RPMI8226 (cell line): ENCODE measurements at regions not wholly inside any gene's neighbourhood (a gene's known extent, or its start where the extent isn't known, plus 50 kb on each side); places are given as distances from the start of the nearest gene placed in this dataset.
"Not testable (repeated sequence)": the region's sequence is repeated elsewhere in the genome, so short reads cannot be mapped to it uniquely, and the experiment has no call there.

Experiments
- DNase-seq: peaks from one replicate; pipeline ENCODE4 v3.0.0-alpha.2; 2015

DNA sequence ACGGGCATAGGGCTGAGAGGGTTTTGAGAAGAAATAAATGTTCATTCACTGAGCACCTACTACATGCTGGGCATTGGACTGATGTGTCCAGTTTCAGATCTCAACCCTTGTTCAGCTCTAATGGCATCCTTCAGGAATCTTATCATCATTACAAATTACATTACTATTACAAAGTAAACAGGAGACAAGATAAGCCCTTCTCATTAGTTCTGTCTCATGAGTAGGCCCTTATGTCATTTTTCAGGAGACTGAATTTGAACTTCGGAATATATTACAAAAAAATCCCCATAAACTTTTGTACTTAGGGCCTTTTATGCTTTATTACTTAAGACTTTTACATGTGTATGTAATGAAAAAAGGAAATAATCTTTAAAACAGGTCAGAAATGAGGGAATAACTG lies 289.7 kb downstream of the BAMBI start:
- DNase-seq = no peak

DNA sequence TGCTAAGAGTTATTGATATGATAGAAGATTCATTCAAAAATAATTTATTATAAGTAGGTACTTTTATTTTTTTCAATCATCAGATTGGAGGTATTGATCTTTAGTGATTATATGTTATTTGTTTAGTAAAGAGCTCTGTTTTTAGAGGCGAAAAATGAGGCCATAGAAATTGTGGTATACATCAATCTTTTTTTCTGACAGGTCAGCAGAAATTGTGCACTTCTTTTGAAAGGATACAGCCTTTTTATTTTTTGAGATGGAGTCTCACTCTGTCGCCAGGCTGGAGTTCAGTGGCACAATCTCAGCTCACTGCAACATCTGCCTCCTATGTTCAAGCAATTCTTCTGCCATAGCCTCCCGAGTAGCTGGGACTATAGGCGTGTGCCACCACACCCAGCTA lies 292.1 kb downstream of the BAMBI start:
- no peak for DNase-seq

DNA sequence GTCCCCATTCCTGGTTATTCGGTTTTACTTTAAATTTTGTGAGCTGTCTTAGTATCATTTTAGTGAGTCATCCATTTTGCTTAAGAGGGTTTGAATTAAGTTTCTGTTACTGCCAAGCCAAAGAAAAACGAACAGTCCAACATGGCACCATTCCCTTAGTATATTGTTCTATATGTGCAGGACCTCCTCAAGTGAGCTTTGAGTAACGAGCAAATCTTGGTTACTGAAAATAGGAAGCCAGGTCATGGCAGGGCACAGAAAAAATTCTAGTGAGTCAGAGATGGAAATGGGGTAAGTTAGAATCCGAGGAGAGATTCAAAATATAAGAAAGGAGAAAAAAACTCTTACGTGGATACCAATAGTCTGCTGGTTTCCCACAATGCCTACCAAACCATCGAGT lies 292.9 kb downstream of the BAMBI start:
- DNase-seq = no peak

DNA sequence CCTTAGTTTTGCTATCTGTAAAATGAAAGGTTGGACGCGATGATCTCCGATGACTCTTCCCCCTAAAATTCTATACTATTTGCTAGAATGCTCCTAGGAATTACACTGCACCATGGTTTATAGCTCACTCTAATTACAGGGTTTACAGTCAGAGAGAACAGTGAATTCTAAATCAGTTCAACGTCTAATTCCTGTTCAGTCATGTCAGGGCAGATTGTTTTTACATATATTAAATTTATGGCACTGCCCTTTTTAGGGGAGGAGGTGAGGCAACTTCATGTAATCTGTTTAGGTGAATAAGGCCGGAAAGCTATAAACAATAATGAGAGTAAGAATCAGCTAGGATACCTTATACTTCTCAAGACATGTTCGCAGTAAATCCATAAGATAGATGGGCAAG lies 293.9 kb downstream of the BAMBI start:
- DNase-seq = no peak

DNA sequence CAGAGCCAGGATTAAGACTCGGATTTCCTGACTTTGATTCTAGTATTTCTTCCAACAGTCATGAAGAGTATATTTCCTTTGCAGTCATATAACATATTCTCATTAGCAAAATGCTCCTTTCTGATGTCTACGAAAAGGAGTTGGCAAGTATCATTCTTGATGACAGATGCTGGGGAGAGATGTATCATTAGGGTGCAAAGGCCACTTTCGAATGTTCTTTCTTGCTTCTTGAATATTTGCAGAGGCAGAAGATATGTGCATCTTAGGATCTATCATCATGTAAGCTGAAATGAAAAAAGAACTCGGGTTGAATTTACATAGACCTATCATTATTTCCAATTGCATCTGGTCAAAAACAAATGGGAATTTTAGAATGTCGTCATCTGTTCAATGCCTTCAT lies 294.4 kb downstream of the BAMBI start:
- DNase-seq = no peak

DNA sequence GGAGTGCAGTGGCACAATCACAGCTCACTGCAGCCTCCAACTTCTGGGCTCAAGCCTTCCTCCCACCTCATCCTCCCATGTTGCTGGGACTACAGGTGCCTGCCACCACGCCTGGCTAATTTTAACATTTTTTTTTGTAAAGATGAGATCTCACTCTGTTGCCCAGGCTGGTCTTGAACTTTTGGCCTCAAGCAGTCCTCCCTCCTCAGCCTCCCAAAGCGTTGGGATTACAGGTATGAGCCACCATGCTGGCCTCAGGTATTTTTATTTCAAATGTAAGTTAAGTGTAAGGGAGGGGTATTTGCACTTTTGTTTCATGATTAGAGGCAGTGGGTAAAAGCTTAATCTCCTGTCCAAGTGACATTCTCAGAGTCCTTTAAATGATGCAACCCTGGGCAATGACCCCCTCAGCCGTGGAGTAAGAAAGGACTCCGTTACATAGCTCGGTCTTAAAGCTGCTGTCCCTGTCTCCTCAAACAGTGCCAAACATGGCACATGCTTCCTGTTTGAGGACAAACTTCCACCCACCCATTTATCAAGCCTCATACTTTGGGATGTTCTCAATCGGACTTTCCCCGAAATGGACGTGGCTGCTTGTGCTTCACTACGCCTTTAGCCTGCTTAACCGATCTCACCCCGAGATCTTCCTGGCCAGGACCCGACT lies 296.1 kb downstream of the BAMBI start:
- no peak for DNase-seq

DNA sequence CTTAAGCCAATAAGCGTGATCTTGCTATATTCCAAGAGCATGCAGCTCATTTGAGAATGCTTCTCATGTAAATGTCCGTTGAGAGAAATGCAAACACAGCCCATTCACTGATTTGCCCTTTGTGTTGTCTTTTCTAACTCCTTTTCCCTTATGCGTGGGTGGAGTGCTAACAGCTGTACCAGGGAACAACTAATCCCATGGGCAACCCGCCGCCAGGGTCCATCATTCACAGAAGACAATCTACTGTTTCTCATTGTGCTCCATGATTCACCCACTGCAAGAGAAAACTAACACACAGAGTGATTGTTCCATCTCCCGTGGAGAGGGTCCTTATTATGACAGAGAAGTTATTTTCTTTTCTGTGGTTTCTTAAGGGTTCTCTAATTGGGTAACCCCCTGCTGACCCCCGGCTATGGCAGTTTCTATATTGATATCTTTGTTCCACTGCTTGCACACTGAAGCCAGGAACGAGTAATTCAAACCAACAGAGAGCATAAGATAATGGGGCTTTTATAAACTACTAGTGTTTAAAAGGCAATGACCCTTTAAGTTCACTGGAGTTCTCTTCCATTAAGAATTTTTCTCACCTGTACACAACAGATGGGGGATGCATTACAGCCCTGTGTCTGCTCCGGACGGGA lies 298.7 kb downstream of the BAMBI start:
- no peak for DNase-seq

DNA sequence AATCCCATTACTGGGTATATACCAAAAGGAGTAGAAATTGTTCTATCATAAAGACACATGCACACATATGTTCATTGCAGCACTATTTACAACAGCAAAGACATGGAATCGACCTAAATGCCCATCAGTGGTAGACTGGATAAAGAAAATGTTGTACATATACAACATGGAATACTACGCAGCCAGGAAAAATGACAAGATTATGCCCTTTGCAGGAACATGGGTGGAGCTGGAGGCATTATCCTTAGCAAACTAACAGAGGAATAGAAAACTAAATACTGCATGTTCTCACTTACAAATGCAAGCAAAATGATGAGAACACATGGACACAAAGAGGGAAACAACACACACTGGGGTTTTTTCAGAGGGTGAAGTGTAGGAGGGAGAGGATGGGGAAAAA lies 300.2 kb downstream of the BAMBI start:
- no peak for DNase-seq

DNA sequence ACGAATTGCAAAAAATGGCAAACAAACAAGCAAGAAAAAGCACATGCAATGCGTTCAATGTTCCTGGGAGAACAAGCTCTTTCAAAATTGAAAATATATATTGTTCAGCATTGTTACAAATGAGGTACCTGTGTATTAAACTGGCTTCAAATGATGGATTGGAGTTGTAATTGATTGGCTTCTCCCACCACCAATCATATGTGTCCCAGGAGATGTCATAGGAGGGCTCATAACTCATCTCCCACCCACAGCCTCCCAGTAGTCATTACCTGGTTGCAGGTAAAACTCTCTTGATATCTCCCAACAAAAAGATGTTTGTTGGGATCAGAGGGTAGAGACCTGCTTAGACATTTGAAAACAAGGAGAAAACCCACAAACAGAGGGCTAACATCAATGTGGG lies 302.9 kb downstream of the BAMBI start:
- DNase-seq = no peak

DNA sequence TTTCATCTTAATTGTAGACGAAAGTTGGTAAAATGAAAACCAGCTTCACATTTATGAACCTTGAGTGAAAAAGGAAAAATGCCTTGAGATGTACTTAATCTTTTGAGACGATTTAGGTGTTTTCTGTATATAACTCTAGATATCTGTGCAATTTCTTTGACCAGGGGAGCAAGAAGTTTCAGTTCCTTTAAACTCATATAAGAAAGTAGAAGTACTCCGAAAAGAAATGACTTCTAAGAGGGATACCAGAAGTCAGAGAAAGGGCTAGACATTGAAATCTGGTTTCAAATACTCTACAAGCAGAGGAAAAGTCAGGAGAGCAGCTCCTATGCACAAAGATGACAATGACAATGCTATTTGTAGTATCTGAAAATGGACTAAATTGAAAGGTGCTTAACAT lies 303.7 kb downstream of the BAMBI start:
- no peak for DNase-seq

DNA sequence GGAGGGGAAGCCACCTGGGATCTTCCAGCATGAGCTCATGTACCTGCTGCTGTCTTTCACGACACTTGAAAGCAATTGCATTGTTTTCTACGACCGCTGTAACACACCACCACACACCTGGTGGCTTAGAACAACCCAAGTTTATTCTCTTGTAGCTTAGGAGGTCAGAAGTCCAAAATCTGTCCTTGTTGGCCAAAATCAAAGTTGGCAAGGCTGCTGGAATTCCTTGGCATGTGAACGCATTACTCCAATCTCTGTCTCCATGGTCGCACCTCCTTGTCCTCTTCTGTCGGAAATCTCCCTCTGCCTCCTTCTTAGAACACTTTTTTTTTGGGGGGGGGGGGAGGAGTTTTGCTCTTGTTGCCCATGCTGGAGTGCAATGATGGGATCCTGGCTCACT lies 305.7 kb downstream of the BAMBI start:
- no peak for DNase-seq

DNA sequence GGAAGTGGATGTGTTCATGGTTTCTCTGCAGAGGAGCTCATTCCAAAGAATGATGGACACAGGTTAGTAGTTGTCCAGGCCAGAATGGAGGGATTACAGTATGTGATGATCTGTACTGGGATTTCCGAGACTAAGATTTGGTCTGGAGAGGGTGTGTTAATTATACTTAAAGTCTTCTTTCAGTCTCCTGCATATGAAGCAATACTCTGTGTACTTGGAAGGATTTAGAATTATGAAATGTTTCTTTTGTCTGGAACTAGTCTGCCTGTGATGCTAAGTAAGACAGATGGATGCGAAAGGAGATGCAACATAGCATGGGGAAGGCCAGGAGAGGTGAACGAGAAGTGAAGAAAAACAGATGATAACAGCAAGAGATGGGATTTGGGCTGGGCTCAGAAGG lies 305.1 kb upstream of the LYZL1 start:
- no peak for DNase-seq

DNA sequence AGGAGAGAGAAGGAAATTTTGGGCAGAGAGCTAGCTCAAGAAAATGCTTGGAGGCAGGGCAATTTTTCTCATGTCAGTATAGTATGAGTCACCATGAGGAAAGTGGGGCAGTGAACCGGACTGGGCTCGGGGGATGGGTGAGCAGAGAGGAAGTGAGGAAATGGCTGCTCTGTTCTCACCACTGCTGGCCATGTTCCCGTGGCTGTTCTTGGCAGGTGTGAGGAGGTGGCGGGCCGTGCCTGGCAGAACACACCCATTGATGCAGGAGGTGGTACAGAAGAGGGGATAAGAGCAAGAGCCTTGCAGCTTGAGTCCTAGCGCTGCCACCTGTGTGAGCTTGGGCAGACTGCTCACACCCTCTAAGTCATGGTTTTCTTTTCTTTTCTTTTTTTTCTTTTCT lies 304.4 kb upstream of the LYZL1 start:
- peak; percentile 82 for DNase-seq

DNA sequence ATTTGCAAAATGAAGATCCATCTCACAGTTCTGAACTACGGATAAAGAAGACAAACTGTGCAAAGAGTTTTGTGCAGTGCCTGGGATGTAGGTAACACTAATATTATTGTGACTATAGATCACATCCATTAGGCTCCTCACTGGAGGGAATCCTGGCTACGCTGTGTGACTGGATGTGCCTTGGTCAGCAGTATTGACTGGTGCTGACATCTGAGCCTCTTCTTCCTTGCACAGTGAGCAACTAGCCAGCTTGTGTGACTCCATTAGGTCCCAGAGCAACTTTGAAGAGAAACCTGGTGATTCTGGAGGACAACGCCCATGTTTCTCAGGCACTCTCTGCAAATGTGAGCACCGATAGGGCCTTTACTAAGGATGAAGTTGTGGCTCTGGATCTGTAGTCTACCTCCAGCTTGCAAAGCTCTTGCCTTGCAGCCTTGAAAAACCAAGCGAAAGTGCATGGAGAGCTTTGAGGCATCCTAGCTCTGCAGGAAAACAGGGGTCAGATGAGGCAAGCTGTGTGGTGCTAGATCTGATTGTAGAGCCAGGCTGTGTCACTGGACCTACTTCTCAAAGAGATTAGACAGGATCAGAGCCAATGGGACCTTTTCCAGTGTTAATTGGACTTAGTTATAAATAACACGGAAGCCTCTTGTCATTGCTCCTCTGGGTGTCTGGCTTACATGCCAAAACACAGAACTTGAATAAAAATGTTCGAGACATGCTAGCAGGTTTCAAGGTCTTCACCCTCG lies 303.6 kb upstream of the LYZL1 start:
- DNase-seq = no peak

DNA sequence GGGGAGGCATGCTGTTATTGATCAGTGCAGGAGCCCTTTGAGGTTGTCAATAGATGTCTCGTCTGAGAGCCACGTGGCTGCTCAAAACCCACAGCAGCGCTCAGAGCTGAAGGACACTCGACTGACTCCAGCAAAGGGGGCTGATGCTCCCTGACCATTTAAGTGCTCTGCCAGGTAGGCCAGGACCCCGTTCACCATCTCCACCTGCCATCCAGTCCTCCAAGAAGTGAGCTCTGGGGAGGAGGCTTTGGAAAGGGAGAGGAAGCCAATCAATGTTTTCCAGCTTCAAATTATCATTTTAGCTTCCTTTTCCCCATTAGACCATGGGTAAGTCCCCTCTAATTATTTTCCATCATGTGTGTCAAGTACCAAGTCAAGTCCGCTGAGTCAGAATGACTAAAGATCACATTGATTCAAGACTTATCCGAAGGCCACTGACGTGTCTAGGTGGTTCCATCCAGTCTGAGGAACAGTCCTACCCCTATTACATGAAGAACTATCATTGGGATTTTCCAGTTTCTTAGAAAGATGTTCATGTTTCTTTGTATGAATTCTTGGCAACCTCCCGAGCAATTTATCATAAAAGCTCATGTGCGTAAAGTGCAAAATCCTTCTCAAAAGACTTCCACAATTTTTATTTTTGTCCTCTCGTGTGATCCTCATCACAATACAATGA lies 302.6 kb upstream of the LYZL1 start:
- no peak for DNase-seq

DNA sequence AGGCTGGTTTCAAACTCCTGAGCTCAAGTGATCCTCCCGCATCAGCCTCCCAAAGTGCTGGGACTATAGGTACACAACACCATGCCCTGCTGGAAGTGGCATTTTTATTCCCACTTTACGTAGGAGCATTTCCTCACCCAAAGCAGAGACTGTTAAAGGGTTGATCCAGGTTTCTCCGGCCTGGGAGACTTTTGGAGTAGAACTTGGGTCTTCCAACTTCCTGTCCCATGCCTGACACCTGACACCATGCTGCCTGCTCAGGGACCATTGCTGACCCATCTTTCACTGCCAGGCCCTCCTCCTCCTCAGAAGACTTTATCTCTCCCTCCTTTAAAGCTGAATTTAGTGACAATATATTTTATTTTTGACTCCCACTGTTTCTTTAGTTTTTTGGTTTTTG lies 302.0 kb upstream of the LYZL1 start:
- no peak for DNase-seq

DNA sequence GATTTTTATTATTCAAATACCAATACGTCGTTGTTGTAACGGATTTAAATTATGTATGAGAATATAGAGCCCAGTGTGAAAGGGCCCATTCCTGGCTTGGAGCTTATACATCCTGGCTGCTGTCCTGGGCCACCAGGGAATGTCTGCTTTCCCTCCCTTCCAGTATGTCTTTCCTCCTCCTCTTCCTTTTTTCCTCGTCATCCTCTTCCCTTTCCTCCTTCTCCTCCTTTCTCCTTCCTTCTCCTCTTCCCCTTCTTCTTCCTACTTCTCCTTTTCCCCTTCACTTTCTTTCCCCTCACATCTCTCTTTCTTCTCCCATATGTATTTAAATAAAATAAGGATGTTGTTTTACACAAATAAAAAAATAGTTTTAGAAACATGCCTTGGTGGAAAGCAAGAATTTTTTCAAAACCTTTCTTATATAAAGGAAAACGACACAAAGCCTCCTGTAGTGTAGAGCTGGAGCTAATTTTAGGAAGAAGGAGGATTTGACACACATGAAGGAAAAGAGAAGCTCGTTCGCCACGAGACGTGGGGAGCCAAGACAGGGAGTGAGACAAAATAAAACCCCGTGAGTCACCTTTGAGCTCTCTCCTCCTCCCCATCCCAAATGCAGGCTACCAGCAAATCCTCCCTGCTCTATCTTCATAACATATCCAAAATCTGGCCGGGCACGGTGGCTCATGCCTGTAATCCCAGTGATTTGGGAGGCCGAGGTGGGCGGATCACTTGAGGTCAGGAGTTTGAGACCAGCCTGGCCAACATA lies 301.1 kb upstream of the LYZL1 start:
- DNase-seq = no peak

DNA sequence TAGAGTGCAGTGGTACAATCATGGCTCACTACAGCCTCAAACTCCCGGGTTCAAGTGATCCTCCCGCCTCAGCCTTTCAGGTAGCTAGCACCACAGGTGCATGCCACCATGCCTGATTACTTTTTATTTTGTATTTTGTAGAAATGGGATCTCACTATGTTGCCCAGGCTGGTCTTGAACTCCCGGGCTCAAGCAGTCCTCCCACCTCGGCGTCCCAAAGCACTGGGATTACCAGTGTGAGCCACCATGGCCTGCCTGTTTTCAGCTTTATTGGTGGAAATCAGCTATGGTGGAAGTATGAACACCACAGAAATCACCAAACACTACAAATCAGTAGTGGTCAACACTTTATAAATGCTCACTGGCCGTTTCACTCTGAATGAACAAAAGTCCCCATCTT lies 299.9 kb upstream of the LYZL1 start:
- DNase-seq = no peak

DNA sequence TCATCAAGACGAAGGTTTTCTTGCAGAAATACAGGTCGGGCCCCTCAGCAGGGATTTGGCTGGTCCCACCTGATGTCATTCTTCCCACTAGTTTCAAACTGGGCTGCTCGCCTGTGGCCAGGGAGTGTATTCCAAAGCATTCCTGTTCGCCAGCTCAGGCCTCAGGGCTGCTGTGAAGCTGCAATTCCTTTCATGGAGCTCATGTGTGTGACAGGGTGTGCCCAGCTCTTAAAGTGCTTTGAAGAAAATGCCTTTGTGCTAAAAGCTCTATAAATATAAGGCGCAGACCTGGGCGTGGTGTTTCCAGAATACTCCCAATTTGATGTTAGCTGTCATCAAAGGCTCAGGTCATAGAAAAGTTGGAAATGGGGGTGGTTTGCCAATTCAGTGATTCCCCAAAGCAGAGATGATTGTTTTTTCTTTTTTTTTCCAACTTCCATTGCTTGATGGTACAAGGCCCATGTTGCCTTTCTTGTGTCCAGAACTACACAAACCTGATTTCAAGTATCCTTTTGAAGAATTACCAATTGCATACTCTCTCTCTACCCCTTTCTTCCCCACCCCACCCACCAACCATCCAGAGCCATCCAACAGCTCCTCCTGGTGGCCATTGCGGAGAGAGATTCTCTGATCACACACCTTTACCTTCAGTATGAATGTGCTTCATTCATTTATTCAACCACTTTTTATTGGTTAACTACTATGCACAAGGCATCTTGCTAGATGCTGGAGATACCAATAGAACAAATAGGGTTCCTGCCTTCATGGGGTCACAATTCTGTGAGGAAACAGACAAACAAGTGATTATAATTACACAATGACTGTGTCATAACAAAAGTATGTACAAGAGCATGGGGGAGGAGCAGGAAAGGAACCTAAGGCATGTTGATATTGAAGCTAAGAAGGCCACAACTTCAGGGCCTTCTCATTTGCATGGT lies 297.3 kb upstream of the LYZL1 start:
- peak; percentile 34 for DNase-seq

DNA sequence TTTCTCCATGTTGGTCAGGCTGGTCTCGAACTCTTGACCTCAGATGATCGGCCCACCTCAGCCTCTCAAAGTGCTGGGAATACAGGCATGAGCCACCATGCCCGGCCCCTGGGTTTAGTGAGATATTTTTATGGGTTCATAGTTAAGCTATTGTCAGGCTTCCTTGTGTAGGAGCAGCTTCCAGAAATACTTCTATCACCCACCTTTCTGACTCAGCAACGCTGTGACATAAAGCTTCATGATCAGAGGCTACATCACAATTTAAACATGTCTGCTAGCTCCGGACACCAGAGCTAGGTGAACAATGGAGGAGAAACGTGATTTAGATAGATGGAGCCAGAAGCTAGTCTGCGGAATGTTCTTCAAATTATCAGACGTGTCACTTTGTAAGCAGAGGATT lies 295.8 kb upstream of the LYZL1 start:
- no peak for DNase-seq

DNA sequence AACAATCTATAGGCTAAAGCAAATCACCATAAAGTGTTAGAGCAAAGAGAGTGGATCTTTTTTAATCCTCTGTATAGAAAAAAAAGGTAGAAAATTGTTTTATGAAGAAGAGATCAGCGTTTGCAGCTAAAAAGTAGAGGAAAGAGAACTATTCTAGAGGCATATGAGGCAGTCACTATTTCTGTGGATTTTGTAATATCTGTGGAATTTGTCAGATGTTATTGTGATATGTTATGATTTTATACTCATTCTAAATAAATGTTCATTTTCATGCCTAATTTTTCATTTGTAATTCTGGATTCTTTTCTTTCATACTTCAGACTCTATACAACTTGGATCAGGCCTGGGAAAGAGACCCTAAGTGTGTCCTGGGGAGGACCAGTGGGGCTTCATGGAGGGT lies 295.0 kb upstream of the LYZL1 start:
- no peak for DNase-seq

DNA sequence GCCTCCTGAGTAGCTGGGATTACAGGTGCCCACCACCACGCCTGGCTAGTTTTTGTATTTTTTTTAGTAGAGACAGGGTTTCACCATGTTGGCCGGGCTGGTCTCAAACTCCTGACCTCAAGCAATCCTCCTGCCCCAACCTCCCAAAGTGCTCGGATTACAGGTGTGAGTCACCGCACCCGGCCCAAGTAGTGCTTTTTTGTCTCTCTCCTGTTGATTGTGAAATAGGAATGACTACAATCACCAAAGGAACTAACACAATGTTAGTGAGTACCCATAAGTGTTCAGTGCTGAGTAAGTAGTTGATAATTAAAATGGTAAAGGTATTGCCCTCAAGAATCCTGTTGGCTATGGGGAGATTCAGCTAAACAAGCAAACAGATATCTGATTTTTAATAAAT lies 294.1 kb upstream of the LYZL1 start:
- DNase-seq = not testable (repeated sequence)
